ENCODE measurements at regions not wholly inside any gene's neighbourhood (a gene's known extent, or its start where the extent isn't known, plus 50 kb on each side); places are given as distances from the start of the nearest gene placed in this dataset.
A peak's percentile ranks its signal among the peaks of the same experiment; 100 is the strongest.

DNA sequence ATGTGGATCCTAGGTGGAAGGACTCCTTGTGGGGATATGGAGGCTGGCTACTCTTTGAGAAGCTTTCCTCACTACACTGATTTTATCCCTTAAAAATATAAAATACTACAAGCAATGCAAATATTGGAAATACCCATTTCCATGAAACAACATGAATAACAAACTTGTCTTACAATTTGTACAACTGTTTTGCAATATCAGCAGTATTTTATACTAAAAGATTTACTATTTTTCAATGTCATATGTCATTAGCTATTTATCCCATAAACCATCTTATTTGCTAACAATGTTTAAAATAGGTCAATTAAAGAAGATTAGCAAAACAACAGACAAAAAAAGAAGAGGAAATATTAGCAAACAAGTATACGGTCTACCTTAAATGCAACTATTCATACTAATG lies 1674.1 kb downstream of the PCDH7 start:
- Mint-ChIP-seq H3K9me3 (ENCODE audit: unreplicated experiment) (no peaks in the 10 kb centered on the region), H3K4me3 (ENCODE audit: unreplicated experiment) (no peak overlapping the region), H3K27ac (ENCODE audit: unreplicated experiment) (no peak overlapping the region), H3K36me3 (ENCODE audit: low read depth, unreplicated experiment) (no peaks in the 10 kb centered on the region), H3K4me1 (ENCODE audit: unreplicated experiment) (no peaks in the 10 kb centered on the region), H3K27me3 (ENCODE audit: unreplicated experiment) (no peaks in the 10 kb centered on the region)
- no peak for TF ChIP-seq CTCF (IDR thresholded peaks at IDR 0.05; ENCODE audit: unreplicated experiment)
- no peak for DNase-seq (ENCODE audit: low spot score)

- Mint-ChIP-seq H3K4me3 (ENCODE audit: unreplicated experiment) (no peak overlapping the region), H3K36me3 (ENCODE audit: low read depth, unreplicated experiment) (no peaks in the 10 kb centered on the region)
Observed at GRCh38 chr4:32396507-32397070, 1676.4 kb downstream of the PCDH7 start.

DNA sequence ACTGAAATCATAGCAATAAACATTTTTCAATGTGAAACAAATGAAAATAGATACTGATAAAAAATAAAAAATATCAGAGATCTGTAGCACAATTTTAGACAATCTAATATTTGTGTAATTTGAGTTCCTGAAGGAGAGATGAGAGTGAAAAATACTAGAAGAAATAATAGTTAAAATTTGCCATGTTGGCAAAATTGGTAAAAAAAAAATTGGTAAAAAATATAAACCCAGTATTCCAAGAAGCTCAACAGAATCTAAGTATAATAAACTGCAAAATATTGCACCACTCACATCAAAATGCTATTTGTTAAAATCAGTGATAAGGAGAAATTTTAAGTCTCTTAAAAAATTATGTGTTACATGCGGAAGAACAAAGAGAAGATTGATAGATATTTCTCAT lies 1680.7 kb downstream of the PCDH7 start:
- Mint-ChIP-seq H3K4me3 (ENCODE audit: unreplicated experiment) (no peak overlapping the region), H3K27me3 (ENCODE audit: unreplicated experiment) (no peaks in the 10 kb centered on the region), H3K9me3 (ENCODE audit: unreplicated experiment) (no peaks in the 10 kb centered on the region), H3K36me3 (ENCODE audit: low read depth, unreplicated experiment) (no peaks in the 10 kb centered on the region), H3K4me1 (ENCODE audit: unreplicated experiment) (no peaks in the 10 kb centered on the region), H3K27ac (ENCODE audit: unreplicated experiment) (no peak overlapping the region)
- no peak for DNase-seq (ENCODE audit: low spot score)
- TF ChIP-seq CTCF (IDR thresholded peaks at IDR 0.05; ENCODE audit: unreplicated experiment) = no peak

More at GRCh38 chr4:32396507-32397070, 1676.4 kb downstream of the PCDH7 start:
- no peaks in the 10 kb centered on the region for H3K4me1 Mint-ChIP-seq (ENCODE audit: unreplicated experiment)
- H3K27me3 Mint-ChIP-seq (ENCODE audit: unreplicated experiment) = no peaks in the 10 kb centered on the region
- TF ChIP-seq CTCF (IDR thresholded peaks at IDR 0.05; ENCODE audit: unreplicated experiment) = no peak
- DNase-seq (ENCODE audit: low spot score) = no peak
- H3K9me3 Mint-ChIP-seq (ENCODE audit: unreplicated experiment) = no peaks in the 10 kb centered on the region
- no peak overlapping the region for H3K27ac Mint-ChIP-seq (ENCODE audit: unreplicated experiment)

DNA sequence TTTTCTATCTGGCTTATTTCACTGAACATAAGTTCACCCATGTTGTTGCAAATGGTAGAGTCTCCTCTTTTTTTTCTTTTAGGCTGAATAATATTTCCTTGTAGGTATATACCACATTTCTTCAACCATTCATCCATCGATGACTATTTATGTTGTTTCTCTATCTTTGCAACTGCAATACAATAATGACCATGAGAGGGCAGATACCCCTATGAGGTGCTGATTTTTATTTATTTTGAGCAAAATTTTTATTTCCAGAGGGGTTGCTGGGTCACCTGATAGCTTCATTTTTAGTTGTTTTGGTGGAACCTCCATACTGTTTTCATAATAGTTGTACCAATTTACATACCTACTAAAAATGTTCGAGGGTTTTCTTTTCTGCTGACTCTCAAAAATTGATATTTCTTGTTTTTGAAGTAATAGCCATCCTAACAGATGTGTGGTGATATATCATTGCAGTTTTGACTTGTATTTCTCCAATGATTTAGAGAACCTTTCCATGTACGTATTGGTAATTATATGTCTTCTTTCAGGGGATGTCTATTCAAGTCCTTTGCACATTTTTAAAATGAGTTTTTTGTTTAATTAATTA lies 1697.0 kb downstream of the PCDH7 start:
- Mint-ChIP-seq H3K4me3 (ENCODE audit: unreplicated experiment) (no peak overlapping the region), H3K27ac (ENCODE audit: unreplicated experiment) (no peak overlapping the region), H3K27me3 (ENCODE audit: unreplicated experiment) (no peaks in the 10 kb centered on the region), H3K4me1 (ENCODE audit: unreplicated experiment) (no peaks in the 10 kb centered on the region), H3K9me3 (ENCODE audit: unreplicated experiment) (no peaks in the 10 kb centered on the region), H3K36me3 (ENCODE audit: low read depth, unreplicated experiment) (no peaks in the 10 kb centered on the region)
- no peak for DNase-seq (ENCODE audit: low spot score)
- TF ChIP-seq CTCF (IDR thresholded peaks at IDR 0.05; ENCODE audit: unreplicated experiment) = peak; percentile 69

- DNase-seq (ENCODE audit: low spot score) = no peak
- no peaks in the 10 kb centered on the region for H3K36me3 Mint-ChIP-seq (ENCODE audit: low read depth, unreplicated experiment)
- H3K4me3 Mint-ChIP-seq (ENCODE audit: unreplicated experiment) = no peak overlapping the region
- H3K27ac Mint-ChIP-seq (ENCODE audit: unreplicated experiment) = no peak overlapping the region
- H3K9me3 Mint-ChIP-seq (ENCODE audit: unreplicated experiment) = no peaks in the 10 kb centered on the region
- no peaks in the 10 kb centered on the region for H3K27me3 Mint-ChIP-seq (ENCODE audit: unreplicated experiment)
- H3K4me1 Mint-ChIP-seq (ENCODE audit: unreplicated experiment) = no peaks in the 10 kb centered on the region
- no peak for TF ChIP-seq CTCF (IDR thresholded peaks at IDR 0.05; ENCODE audit: unreplicated experiment)
Observed at GRCh38 chr4:32423267-32423666, 1703.1 kb downstream of the PCDH7 start.

Data from endothelial cell (in vitro differentiated cells).